A673 (cell line): ENCODE measurements at regions not wholly inside any gene's neighbourhood (a gene's known extent, or its start where the extent isn't known, plus 50 kb on each side); places are given as distances from the start of the nearest gene placed in this dataset.

ENCODE experiments used
- EZH2 ChIP-seq: fragments of 200-600 bp; sonication (generic); IDR thresholded peaks from 2 replicates; pipeline ENCODE4 v1.6.1; 2017; ENCODE audit warnings: borderline replicate concordance, low read depth, mild to moderate bottlenecking, mixed read lengths, antibody characterized with exemption, low read length; ENCODE audit not compliant: poor library complexity, severe bottlenecking
- TF ChIP-seq, protein P1 (sequence below): fragments of 300-800, 200-600 bp; sonication (generic); conservative IDR thresholded peaks from 2 replicates; pipeline ENCODE4 v1.5.1; 2017; ENCODE audit warnings: low read depth, mild to moderate bottlenecking, antibody characterized with exemption, low read length, moderate library complexity, mixed read lengths

DNA sequence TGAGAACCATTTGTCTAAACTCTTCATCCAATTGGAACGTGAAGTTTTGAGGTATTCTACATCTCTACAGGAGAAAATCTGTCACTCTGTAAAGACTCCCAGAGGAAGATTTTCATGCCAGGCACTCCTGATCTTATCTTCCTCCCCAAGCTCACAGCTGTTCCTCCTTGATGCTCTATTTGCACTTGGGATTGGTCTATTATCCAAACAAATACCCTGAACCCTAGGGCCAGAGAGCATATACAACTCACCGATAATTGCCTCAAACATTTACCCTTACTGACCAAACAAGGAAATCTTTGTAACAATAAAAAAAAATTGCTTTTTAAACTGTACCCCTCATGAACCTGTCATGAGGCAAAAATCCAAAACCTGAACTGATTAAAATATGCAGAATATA is 372.7 kb downstream of the SH2D1A start:
- TF ChIP-seq, protein P1, sequence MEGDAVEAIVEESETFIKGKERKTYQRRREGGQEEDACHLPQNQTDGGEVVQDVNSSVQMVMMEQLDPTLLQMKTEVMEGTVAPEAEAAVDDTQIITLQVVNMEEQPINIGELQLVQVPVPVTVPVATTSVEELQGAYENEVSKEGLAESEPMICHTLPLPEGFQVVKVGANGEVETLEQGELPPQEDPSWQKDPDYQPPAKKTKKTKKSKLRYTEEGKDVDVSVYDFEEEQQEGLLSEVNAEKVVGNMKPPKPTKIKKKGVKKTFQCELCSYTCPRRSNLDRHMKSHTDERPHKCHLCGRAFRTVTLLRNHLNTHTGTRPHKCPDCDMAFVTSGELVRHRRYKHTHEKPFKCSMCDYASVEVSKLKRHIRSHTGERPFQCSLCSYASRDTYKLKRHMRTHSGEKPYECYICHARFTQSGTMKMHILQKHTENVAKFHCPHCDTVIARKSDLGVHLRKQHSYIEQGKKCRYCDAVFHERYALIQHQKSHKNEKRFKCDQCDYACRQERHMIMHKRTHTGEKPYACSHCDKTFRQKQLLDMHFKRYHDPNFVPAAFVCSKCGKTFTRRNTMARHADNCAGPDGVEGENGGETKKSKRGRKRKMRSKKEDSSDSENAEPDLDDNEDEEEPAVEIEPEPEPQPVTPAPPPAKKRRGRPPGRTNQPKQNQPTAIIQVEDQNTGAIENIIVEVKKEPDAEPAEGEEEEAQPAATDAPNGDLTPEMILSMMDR, result no peak
- TF ChIP-seq EZH2, result no peak
